ENCODE measurements at regions not wholly inside any gene's neighbourhood (a gene's known extent, or its start where the extent isn't known, plus 50 kb on each side); places are given as distances from the start of the nearest gene placed in this dataset.

DNA sequence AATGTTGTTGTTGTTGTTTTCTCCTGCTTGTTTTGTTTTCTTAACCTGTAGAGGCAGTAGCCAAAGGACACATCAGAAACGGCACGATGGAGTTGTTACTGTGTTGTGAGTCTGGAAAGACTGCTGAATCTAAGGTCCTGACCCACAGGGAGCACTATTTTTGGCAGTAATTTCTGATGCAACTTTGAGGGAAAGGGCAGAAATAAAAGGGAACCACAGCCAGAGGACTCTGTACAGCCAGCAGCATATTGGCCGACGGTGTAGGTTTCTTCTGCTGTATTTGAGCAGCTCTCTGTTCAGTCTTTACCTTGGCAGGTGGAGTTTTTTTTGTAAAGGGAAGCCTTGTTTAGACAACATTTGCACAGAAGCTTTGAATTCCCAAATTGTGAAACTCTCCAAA lies 203.0 kb upstream of the GPR101 start:
- no peak overlapping the region for H3K27ac ChIP-seq (ENCODE audit: control insufficient read depth, insufficient read depth)
- ChIA-PET SMC1A (ENCODE audit: uncharacterized antibody, unreplicated experiment) (no interaction called here), RAD21 (ENCODE audit: unreplicated experiment) (no interaction called here), CTCF (no interaction called here), POLR2A (no interaction called here)
- H3K79me2 ChIP-seq (ENCODE audit: control insufficient read depth, insufficient read depth, low read length) = no peaks in the 10 kb centered on the region
- no peaks in the 10 kb centered on the region for H3K4me1 ChIP-seq (ENCODE audit: control insufficient read depth, insufficient read depth, low read length)
- H3K4me2 ChIP-seq (ENCODE audit: control insufficient read depth, insufficient read depth) = no peak overlapping the region
- DNase-seq (ENCODE audit: low read depth, low spot score) = no peak
- no TSS peak for BruUV-seq (replicated peaks)
- no peak overlapping the region for H2AFZ ChIP-seq (ENCODE audit: control insufficient read depth, low read depth, low read length)
- in situ Hi-C loops (cut with MboI) = no loop called here
- ATAC-seq = no peak
- FAIRE-seq = no peak
- H3K9me3 ChIP-seq (replicated peaks; ENCODE audit: control insufficient read depth, insufficient read depth, low read length) = no peaks in the 10 kb centered on the region
- no peaks in the 10 kb centered on the region for H3K36me3 ChIP-seq (ENCODE audit: control insufficient read depth in 2 of 2, insufficient read depth in 2 of 2, low read length in 1 of 2)
- no peak overlapping the region for H3K4me3 ChIP-seq
- no peaks in the 10 kb centered on the region for H3K27me3 ChIP-seq (replicated peaks in 1 of 2; ENCODE audit: control insufficient read depth in 2 of 2, insufficient read depth in 2 of 2, low read length in 1 of 2)
- WGBS (ENCODE audit: insufficient coverage, insufficient replicate concordance, low lambda C conversion rate, missing lambda C conversion rate) = 73% methylated on average over 4 of the region's 4 CpGs
- intact Hi-C loops (cut with micrococcal nuclease; ENCODE audit: unreplicated experiment) = no loop called here
- no peak overlapping the region for H3K9ac ChIP-seq (ENCODE audit: control insufficient read depth, insufficient read depth, low read length)
- H4K20me1 ChIP-seq (ENCODE audit: control insufficient read depth, insufficient read depth) = no peaks in the 10 kb centered on the region
- TF ChIP-seq ASH2L (IDR thresholded peaks at IDR 0.05; ENCODE audit: borderline replicate concordance, low read depth) = no peak
- TF ChIP-seq ZBTB4 (CRISPR knock-in tag; IDR thresholded peaks at IDR 0.05) = no peak
- no peak for TF ChIP-seq WRNIP1 (IDR thresholded peaks at IDR 0.05; ENCODE audit: borderline replicate concordance, low read depth, low read length)
- no peak for TF ChIP-seq CBX3 (IDR thresholded peaks at IDR 0.05; ENCODE audit: borderline replicate concordance, low read depth)
- TF ChIP-seq BACH1 (IDR thresholded peaks at IDR 0.05; ENCODE audit: borderline replicate concordance) = no peak
- TF ChIP-seq PRDM15 (CRISPR knock-in tag; IDR thresholded peaks at IDR 0.05) = no peak
- TF ChIP-seq RBBP5 (conservative IDR thresholded peaks at IDR 0.05) = no peak
- no peak for TF ChIP-seq SUZ12 (IDR thresholded peaks at IDR 0.05; ENCODE audit: unreplicated experiment)
- no peak for TF ChIP-seq HCFC1 (IDR thresholded peaks at IDR 0.05; ENCODE audit: low read length)
- no peak for TF ChIP-seq HDAC2 (IDR thresholded peaks at IDR 0.05)
- TF ChIP-seq, protein P1, sequence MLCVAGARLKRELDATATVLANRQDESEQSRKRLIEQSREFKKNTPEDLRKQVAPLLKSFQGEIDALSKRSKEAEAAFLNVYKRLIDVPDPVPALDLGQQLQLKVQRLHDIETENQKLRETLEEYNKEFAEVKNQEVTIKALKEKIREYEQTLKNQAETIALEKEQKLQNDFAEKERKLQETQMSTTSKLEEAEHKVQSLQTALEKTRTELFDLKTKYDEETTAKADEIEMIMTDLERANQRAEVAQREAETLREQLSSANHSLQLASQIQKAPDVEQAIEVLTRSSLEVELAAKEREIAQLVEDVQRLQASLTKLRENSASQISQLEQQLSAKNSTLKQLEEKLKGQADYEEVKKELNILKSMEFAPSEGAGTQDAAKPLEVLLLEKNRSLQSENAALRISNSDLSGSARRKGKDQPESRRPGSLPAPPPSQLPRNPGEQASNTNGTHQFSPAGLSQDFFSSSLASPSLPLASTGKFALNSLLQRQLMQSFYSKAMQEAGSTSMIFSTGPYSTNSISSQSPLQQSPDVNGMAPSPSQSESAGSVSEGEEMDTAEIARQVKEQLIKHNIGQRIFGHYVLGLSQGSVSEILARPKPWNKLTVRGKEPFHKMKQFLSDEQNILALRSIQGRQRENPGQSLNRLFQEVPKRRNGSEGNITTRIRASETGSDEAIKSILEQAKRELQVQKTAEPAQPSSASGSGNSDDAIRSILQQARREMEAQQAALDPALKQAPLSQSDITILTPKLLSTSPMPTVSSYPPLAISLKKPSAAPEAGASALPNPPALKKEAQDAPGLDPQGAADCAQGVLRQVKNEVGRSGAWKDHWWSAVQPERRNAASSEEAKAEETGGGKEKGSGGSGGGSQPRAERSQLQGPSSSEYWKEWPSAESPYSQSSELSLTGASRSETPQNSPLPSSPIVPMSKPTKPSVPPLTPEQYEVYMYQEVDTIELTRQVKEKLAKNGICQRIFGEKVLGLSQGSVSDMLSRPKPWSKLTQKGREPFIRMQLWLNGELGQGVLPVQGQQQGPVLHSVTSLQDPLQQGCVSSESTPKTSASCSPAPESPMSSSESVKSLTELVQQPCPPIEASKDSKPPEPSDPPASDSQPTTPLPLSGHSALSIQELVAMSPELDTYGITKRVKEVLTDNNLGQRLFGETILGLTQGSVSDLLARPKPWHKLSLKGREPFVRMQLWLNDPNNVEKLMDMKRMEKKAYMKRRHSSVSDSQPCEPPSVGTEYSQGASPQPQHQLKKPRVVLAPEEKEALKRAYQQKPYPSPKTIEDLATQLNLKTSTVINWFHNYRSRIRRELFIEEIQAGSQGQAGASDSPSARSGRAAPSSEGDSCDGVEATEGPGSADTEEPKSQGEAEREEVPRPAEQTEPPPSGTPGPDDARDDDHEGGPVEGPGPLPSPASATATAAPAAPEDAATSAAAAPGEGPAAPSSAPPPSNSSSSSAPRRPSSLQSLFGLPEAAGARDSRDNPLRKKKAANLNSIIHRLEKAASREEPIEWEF (IDR thresholded peaks at IDR 0.05; ENCODE audit: insufficient replicate concordance, low read depth, low read length) = no peak
- no peak for TF ChIP-seq IRF4 (IDR thresholded peaks at IDR 0.05; ENCODE audit: low read depth, low read length)
- TF ChIP-seq ZNF24 (IDR thresholded peaks at IDR 0.05) = no peak
- no peak for TF ChIP-seq CHD4 (IDR thresholded peaks at IDR 0.05)
- no peak for TF ChIP-seq POLR2AphosphoS5 (IDR thresholded peaks at IDR 0.05; ENCODE audit: low read length)
- TF ChIP-seq TARDBP (IDR thresholded peaks at IDR 0.05; ENCODE audit: borderline replicate concordance) = no peak
